Endothelial cell (in vitro differentiated cells): ENCODE measurements at regions not wholly inside any gene's neighbourhood (a gene's known extent, or its start where the extent isn't known, plus 50 kb on each side); places are given as distances from the start of the nearest gene placed in this dataset.

ENCODE experiments used
- DNase-seq: peaks from one replicate; pipeline ENCODE4 v3.0.0; 2021; ENCODE audit warnings: low spot score
- H3K27ac Mint-ChIP-seq: one replicate; pipeline ENCODE4 v1.8.0; 2021; ENCODE audit warnings: mixed read lengths, inconsistent platforms; ENCODE audit not compliant: unreplicated experiment
- H3K27me3 Mint-ChIP-seq: one replicate; pipeline ENCODE4 v1.8.0; 2021; ENCODE audit warnings: mild to moderate bottlenecking, moderate library complexity, mixed read lengths, inconsistent platforms; ENCODE audit not compliant: unreplicated experiment
- H3K36me3 Mint-ChIP-seq: one replicate; pipeline ENCODE4 v1.8.0; 2021; ENCODE audit warnings: mild to moderate bottlenecking, low read depth, mixed read lengths, inconsistent platforms; ENCODE audit not compliant: unreplicated experiment
- H3K4me1 Mint-ChIP-seq: one replicate; pipeline ENCODE4 v1.8.0; 2021; ENCODE audit warnings: mild to moderate bottlenecking, mixed read lengths, inconsistent platforms; ENCODE audit not compliant: unreplicated experiment
- H3K4me3 Mint-ChIP-seq: one replicate; pipeline ENCODE4 v1.8.0; 2021; ENCODE audit warnings: mild to moderate bottlenecking, mixed read lengths, inconsistent platforms; ENCODE audit not compliant: unreplicated experiment
- H3K9me3 Mint-ChIP-seq: one replicate; pipeline ENCODE4 v1.8.0; 2021; ENCODE audit warnings: mixed read lengths, inconsistent platforms; ENCODE audit not compliant: unreplicated experiment
- TF ChIP-seq, protein P1 (sequence below): fragments of 200-600 bp; sonication (generic); IDR thresholded peaks from one replicate; pipeline ENCODE4 v1.5.0; 2021; ENCODE audit warnings: antibody characterized with exemption; ENCODE audit not compliant: unreplicated experiment

DNA sequence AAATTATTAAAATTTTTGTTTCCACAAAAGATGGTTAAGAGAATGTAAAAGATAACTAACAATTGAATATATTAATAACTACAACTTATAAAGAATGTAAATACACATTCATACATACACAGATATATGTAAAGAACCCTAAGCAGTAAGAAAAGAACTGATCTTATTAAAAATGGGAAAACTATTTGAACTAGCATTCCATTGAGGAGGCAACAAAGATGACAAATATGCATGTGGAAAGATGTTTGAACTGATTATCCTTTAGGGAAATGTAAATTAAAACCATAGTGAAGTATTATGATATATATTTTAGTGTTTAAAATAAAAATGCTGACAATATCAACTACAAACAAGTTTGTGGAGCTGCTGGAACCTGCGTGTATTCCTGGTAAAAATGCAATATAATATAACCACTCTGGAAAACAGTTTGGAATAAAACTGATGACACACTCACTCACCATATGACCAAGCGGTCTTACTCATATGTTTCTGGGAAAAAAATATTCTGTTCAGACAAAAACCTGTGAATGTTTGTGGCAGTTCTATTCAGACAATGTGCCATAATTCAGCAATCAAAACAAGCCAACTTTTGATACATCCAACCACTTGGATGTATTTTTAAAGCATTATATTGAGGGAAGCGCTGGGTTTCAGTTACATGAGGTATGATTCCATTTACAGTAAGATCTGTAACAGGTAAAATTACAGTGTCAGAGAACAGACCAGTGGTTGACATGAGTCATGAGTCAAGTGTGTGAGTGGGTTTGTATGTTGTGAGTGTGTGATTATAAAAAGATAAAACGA lies 694.4 kb upstream of the SLITRK5 start:
- H3K27ac Mint-ChIP-seq: no peak overlapping the region
- no peaks in the 10 kb centered on the region for H3K9me3 Mint-ChIP-seq
- H3K27me3 Mint-ChIP-seq: no peaks in the 10 kb centered on the region
- H3K36me3 Mint-ChIP-seq: no peaks in the 10 kb centered on the region
- no peak overlapping the region for H3K4me3 Mint-ChIP-seq
- TF ChIP-seq, protein P1, sequence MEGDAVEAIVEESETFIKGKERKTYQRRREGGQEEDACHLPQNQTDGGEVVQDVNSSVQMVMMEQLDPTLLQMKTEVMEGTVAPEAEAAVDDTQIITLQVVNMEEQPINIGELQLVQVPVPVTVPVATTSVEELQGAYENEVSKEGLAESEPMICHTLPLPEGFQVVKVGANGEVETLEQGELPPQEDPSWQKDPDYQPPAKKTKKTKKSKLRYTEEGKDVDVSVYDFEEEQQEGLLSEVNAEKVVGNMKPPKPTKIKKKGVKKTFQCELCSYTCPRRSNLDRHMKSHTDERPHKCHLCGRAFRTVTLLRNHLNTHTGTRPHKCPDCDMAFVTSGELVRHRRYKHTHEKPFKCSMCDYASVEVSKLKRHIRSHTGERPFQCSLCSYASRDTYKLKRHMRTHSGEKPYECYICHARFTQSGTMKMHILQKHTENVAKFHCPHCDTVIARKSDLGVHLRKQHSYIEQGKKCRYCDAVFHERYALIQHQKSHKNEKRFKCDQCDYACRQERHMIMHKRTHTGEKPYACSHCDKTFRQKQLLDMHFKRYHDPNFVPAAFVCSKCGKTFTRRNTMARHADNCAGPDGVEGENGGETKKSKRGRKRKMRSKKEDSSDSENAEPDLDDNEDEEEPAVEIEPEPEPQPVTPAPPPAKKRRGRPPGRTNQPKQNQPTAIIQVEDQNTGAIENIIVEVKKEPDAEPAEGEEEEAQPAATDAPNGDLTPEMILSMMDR: no peak
- no peak for DNase-seq
- no peaks in the 10 kb centered on the region for H3K4me1 Mint-ChIP-seq

GRCh38 chr13:86986448-86986847 lies 684.7 kb upstream of the SLITRK5 start:
- H3K4me1 Mint-ChIP-seq: peaks cover 3% of the 10 kb centered on the region
- DNase-seq: no peak
- no peak overlapping the region for H3K4me3 Mint-ChIP-seq
- peak overlapping the region; percentile 8 for H3K27ac Mint-ChIP-seq
- no peaks in the 10 kb centered on the region for H3K36me3 Mint-ChIP-seq
- TF ChIP-seq, protein P1: no peak
- no peaks in the 10 kb centered on the region for H3K27me3 Mint-ChIP-seq
- no peaks in the 10 kb centered on the region for H3K9me3 Mint-ChIP-seq

DNA sequence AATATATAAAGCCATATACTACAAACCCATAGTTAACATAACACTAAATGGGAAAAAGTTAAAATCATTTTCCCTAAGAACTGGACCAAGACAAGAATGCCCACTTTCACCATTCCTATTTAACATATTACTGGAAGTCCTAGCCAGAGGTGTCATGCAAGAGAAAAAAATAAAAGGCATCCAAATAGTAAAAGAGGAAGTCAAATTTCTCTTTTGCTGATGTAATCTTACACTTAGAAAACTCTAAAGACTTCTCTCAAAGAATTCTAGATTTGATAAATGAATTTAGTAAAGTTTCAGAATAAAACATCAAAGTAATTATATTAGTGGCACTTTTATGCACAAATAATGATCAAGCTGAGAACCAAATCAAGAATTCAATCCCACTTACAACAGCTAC lies 678.9 kb upstream of the SLITRK5 start:
- no peak for DNase-seq
- Mint-ChIP-seq H3K36me3 (no peaks in the 10 kb centered on the region), H3K9me3 (no peaks in the 10 kb centered on the region), H3K27ac (no peak overlapping the region), H3K4me3 (no peak overlapping the region), H3K27me3 (no peaks in the 10 kb centered on the region), H3K4me1 (no peaks in the 10 kb centered on the region)
- TF ChIP-seq, protein P1: no peak

DNA sequence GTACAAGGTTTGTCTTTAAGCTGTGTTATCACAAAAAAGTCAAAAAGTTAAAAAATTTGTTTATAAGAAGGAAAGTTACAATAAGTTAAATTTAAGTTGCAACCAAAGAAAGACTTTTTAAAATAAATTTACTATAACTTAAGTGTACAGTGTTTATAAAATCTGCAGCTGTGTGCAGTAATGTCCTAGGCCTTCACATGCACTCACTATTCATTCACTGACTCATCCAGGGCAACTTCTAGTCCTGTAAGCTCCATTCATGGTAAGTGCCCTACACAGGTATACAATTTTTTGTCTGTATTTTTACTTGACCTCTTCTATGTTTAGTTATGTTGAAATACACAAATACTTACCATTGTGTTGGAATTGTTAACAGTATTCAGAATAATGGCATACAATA lies 667.9 kb upstream of the SLITRK5 start:
- no peak for DNase-seq
- no peaks in the 10 kb centered on the region for H3K27me3 Mint-ChIP-seq
- no peak overlapping the region for H3K27ac Mint-ChIP-seq
- no peaks in the 10 kb centered on the region for H3K9me3 Mint-ChIP-seq
- no peaks in the 10 kb centered on the region for H3K4me1 Mint-ChIP-seq
- no peak overlapping the region for H3K4me3 Mint-ChIP-seq
- TF ChIP-seq, protein P1: no peak
- H3K36me3 Mint-ChIP-seq: no peaks in the 10 kb centered on the region

DNA sequence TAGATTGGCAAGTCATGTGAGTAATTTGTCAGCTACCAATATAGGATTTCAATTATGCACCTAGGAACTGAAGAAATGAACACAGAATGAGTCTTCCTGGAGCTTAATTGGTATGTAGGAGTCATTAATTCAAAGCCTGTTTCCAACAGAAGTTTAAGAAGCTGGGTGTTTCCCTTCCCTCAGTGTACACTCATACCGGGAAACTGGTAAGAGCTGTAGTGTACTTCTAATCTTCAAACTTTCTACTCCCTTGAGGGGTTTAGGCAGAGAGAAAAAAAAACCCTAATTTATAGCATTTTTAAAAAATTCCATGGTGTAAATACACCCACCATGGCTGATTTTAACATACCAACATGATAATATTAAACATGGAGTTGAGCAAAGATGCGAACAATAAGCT lies 665.7 kb upstream of the SLITRK5 start:
- no peak overlapping the region for H3K27ac Mint-ChIP-seq
- H3K4me3 Mint-ChIP-seq: no peak overlapping the region
- H3K9me3 Mint-ChIP-seq: peaks cover 5% of the 10 kb centered on the region
- TF ChIP-seq, protein P1: no peak
- H3K4me1 Mint-ChIP-seq: no peaks in the 10 kb centered on the region
- no peaks in the 10 kb centered on the region for H3K27me3 Mint-ChIP-seq
- H3K36me3 Mint-ChIP-seq: peaks cover 11% of the 10 kb centered on the region
- DNase-seq: no peak
